ENCODE measurements at regions not wholly inside any gene's neighbourhood (a gene's known extent, or its start where the extent isn't known, plus 50 kb on each side); places are given as distances from the start of the nearest gene placed in this dataset.
A peak's percentile ranks its signal among the peaks of the same experiment; 100 is the strongest.

DNA sequence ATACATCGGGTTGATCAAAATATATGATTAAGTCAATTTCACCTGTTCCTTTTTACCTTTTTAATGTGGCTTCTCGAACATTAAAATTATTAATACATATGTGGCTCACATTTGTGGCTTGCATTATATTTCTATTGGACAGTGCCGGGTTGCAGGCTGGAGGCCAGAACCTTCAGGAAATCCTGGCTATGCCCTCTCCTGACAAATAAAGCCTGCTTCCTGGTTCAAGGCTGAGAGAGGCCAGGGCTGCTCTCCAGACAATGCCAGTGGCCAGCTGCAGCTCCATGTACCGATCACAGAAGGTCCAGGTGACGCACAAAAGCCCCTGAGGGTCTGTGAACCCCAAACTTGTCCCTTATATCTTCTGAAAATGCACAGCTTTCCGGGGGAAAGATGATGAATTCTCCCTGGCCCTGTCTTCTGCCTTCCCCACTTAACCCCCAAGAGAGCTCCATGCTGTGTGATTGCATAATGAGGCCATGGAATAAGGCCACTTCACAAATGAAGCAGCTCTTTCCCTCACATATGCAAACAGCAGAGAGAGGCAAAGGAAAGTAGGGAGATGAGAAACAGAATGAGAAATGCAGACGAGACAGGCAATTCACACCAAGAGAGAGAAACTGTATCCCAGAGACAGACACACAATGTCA is 241.2 kb downstream of the BCOR start:
- no peak for DNase-seq (ENCODE audit: low spot score)

DNA sequence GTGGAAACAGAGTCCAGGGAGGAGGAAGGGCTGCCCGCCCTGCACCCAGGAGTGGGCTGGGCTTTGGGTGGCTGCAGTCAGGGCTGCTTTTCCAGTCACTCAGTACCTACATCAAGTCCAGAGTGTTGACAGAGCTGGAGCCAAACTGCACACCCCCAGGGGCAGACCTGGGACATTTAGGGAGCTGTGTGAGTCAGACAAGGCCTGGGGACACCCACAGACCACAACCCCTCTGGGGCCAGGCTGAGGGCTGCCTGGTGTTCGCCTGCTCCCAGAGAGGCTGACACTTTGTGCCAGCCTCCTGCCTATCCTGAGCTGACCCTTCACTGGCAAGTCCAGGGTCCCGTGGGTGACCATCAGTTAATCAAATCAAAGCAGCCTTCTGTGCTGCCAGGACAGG is 240.0 kb downstream of the BCOR start:
- peak; percentile 7 for DNase-seq (ENCODE audit: low spot score)

DNA sequence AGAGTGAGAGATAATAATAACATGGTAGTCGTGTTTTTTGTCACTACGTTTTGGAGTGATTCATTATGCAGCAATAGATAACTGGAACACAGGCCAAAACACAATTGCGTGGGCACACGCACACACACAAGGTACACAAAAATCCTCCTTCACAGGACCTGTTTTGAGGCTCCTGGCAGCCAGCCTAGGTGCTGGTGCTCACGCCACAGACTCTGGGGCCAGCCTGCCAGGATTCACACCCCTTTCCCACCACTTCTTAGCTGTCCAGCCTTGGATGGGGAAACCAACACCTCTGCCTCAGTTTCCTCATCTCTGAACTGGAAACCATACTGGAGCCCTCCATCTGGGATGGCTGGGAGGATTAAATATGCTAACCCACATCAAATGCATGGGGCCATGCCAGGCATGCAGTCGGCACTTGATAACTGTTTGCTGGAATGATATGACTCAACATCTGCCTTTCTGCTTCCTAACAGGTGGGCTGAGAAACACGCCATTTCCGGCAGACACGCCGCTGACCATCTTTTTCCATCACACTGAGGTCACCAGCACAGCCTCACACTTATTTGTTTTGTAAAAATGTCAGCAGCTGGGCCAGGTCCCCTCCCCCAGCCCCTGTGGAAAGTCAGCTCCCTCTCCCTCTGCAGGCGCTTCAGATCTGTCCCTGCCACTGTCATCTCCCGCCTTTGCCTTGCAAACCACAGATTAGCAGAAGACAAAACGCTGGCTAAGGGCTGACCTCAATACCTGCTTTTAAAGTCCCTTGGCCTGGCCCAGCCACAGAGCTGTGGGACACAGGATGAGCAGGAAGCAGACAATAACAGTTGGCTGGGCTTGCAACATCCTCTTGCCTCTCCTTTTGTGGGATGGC is 237.5 kb downstream of the BCOR start:
- peak; percentile 79 for DNase-seq (ENCODE audit: low spot score)

DNA sequence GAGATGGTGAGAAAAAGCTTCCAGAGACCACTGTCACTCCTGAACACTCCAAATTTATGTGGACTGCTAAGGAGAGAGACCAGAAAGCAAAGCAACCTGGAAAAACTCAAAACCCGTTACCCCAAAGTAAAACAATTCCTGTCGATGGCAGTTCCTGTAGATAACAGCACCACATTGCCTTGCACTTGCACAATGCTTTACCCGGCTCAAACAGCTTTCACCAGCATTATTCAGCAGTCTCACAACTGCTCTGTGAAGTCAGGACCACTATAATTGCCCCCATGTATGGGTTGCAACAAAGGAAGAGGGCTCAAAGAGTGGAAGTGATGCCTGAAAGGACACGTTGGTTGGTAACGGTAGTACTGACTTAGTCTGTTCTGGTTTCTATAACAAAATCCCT is 234.8 kb downstream of the BCOR start:
- no peak for DNase-seq (ENCODE audit: low spot score)

DNA sequence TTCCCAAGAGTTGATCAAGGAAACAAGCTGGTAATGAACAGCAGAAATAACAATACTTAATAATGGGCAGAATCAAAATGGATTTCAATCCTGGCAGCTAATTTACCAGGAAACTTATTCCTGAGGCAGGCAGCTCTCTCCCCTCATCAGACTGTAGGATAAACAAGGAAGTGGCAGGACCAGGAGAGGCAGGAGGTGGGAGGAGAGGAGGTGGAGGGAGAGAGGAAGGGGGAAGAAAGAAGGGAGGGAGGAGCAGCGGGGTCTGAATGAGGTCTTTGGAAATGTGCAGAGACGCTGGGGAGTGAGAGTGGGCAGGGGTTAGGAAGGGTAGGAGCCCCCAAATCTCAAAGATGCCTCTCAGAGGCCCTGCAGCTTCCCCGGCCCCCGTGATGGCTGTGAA is 231.5 kb downstream of the BCOR start:
- no peak for DNase-seq (ENCODE audit: low spot score)

DNA sequence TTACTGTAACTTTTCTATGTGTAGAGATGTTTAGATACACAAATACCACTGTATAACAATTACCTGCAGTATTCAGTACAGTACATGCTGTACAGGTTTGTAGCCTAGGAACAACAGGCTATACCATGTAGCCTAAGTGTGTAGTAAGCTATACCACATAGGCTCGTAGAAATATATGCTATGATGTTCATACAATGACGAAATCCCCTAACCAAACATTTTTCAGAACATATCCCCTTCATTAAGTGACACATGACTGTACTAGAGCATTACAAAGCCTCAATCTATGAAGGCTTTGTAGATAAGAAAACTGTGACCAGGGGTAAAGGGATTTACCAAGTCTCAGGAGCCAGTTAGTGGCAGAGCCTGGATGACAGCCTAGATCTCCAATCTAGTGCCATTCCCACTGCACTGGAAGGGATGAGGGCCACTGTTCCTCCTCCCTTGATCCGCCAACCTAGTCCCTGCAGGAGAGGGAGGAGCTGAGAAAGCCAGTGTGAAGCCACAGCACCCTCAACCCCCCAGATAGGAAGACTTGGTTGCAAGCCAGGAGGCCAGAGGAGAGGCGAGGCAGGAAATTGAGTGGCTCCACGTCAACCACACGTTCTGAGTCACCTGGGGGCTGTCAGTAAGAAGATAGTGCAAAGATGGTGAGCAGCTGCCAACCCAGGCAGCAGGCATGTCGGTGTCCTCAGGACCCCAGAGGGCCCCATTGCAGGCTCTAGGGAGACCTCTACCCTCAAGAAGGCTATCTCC is 227.7 kb downstream of the BCOR start:
- DNase-seq (ENCODE audit: low spot score), result peak; percentile 80

DNA sequence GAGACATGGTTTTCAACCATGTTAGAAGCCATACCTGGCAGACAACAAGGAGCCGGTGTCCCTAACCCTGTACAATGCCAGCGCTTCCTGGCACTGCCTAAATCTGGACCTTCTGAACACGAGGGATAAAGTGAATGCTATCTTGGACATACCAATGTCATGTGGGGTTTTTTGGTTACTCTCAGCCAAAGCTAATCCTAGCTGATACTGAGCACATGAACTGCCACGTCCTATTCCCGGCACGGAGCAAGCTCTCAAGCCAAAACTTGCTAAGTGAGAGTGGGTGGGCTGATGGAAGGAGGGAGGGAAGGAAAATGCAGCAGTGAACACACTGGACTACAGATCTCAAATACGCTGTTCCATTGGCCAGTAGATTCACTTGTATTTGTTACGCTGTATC is 226.1 kb downstream of the BCOR start:
- DNase-seq (ENCODE audit: low spot score), result no peak

DNA sequence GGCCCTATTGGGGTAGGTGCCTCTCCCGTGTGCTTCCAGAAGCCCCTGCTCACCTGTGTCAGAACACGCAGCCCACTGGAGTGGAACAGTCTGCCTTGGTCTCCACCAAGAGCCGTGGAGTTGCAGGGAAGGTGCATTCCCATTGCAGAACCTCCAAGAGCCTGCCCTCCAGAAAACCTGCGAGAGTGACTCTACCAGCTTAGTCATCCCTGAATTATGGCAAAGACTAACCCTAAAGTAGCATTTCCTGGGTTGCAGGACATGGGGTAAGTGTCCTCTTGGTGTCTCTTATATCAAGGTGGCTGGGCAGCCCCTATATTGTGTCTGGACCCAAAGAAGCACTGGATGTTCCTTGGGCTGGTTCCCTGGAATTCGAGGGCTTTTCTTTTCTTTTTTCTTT is 224.6 kb downstream of the BCOR start:
- no peak for DNase-seq (ENCODE audit: low spot score)

DNA sequence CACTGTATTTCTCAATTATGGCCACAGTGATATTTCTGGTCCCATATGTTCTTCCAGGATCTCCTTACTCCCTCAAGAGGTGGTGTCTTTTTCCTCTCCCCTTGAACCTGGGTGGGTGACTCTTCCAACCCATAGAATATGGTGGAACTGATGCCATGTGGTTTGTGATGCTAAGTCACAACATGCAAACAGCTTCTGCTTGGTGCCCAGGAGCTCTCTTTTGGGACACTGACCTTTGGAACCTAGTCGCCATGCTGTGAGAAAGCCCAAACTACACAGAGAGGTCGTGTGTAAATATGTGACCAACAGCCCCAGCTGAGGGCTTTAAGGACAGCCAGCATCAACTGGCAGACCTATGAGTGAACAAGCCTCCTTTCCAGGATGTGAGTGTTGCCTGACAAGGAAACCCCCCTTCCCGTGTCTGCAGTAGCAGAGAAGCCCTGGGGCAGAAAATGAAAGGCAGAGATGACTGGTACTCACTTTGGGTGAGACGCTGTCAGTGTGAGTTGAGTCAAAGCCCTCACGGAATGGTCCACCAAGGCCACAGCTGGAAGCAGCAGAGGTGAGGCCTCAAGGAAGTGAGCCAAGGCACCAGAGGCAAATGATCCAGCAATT is 223.4 kb downstream of the BCOR start:
- peak; percentile 45 for DNase-seq (ENCODE audit: low spot score)

DNA sequence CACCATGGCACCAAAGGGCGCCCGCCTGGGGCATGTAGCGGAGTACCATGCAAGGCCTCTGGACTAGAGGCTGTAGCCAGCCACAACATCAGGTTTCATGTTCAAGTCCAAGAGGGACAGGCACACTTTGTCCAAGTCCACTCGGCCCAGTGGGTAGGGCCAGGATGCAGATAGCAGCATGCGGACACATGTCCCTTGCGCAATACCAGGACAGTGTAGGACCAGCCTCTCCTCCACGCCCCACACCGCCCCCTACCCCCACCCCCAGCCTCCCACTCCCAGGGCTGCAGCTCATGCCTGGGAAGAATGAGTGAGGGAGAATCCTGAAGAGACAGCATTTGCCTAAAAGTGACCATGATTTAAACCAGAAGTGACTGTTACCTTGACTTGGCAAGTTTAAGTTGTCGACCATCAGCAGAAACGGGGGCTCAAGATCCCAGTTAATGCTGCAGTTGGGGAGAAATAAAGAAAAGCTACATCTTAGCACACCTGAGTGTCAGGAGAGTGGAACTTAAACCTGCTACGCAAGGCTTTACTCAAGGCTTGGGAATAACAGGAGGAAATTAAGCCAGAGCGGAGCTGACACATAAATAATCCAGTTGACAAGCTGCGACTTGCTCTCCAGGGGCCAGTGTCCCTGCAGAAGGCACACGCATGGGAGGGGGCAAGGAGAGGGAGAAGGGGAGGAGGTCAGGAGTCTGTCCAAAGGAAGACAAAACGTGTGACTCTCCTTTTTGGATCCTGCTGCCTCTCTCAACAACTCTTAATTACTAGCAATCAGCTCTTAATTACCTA is 221.7 kb downstream of the BCOR start:
- DNase-seq (ENCODE audit: low spot score), result no peak

DNA sequence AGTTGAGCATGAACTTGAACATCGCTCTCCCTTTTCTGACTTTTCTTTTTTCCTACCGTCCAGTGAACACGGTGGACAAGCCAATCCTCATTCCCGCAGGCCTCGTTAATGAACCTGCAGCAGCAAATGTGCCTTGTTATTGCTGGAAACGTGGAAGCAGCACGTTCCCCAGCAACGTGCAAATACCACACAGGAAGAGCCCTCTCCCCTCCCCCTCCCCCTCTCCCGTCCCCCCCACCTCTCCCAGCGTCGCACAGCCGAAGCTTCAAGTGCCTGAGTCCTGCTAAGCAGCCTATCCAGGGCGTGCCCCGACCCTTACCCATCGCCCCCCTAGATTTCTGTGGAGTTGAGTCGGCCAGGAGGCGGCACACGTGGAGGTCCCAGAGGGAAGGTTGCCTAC is 219.9 kb downstream of the BCOR start:
- no peak for DNase-seq (ENCODE audit: low spot score)

DNA sequence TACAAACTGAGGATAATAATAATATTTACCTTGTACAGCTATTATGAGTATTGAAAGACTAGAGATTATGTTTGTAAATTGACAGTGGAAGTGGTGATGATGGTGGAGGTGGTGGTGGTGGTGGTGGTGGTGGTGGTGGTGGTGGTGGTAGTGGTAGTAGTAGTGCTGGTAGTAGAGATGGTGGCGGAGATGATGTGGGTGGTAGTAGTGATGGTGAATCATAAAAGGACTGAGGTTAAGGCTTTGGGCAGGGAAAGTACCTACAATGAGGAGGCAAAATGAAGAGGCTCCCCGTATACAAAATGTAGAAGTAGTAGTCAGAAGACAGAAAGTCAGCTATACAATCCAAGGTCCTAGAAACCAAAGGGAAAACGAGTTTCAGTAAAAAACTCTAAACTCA is 214.1 kb downstream of the BCOR start:
- DNase-seq (ENCODE audit: low spot score), result peak; percentile 43

DNA sequence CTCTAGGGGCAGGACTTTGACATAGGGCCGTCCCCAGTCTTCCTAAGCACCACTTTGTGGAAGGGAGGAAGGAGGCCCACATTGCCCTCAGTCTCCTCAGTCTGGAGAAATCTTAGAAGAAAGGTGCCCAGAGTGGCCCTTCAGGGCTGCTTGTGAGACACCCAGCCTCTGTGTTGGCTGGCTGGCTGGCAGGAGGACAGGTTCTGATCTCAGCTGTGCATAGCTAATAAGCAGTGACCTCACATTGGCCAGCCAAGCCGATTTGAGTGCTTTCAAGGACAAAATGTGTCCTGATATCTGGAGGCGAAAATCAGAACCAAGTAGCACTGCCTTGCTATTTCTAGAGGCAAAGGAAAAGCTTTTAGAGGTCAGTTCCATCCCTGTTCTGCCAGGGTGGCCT is 211.5 kb downstream of the BCOR start:
- DNase-seq (ENCODE audit: low spot score), result no peak

DNA sequence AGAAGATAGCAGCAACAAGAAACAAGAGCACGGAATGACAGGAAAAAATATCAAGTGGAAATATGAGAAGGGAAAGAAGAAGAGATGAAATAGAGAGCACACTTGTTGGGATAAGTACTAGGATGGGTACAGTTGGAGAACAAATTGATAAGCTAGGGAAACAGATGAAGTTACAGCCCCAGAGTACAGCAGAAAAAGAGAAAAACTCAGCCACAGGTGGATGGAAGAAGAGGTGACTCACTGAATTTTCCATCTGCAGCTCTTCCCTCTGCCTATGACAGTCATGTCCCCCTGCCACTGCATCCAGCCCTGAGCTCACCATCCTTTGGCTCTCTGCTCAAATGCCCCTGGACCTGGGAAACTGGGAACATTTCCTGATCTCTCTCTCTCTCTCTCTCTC is 209.0 kb downstream of the BCOR start:
- DNase-seq (ENCODE audit: low spot score), result no peak

DNA sequence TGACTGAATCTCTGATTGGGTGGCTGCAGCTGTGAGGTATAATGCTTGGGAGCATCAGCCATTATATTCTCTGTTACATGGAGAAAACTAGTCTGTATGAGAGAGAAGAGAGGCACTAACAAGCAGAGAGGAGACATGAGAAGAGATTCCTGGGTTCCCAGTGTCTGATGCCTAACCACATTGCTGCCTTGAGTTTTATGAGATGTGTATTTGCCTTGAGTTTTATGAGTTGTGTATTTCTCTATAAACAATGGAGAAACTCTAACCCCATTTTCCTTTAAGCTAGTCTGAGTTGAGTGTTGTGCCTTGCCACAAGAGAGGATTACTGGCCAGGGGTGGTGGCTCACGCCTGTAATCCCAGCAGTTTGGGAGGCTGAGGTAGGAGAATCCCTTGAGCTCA is 208.1 kb downstream of the BCOR start:
- DNase-seq (ENCODE audit: low spot score), result no peak

DNA sequence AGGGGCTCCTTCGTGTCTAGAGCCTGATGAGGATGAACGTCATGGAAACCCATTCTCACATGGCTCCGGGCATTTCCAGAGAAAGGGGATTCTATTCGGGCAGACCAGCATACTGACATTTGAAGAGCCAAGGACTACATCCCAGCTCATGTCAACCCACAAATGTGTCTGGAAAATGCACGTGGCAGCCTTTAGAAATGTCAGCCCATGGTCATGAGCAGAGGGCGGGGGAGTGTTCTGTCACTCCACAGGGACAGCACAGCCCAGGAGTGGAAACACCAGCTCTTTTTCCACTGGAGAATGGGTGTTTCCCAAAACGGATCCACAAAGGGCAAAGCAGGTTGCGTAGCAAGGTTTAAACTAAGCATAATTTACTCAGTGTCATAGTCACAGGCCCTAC is 207.0 kb downstream of the BCOR start:
- DNase-seq (ENCODE audit: low spot score), result no peak

DNA sequence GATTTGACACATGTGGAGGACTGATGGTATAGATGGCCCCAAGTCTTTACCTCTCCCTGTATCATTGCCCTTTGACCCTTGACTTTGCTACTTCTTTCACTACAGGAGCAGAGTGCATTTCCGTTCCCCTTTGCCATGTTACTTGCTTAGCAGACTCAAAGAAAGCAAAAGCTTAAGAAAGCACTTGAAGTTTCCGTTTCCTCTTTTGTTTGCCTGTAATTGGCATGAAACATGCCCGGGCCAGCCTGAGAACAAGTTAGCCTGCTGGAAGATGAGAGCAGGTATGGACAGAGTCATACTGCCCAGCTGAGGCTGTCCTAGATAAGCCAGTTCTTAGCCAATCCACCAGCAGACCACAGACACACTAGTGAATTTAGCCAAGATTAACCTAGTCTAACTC is 206.0 kb downstream of the BCOR start:
- peak; percentile 4 for DNase-seq (ENCODE audit: low spot score)

DNA sequence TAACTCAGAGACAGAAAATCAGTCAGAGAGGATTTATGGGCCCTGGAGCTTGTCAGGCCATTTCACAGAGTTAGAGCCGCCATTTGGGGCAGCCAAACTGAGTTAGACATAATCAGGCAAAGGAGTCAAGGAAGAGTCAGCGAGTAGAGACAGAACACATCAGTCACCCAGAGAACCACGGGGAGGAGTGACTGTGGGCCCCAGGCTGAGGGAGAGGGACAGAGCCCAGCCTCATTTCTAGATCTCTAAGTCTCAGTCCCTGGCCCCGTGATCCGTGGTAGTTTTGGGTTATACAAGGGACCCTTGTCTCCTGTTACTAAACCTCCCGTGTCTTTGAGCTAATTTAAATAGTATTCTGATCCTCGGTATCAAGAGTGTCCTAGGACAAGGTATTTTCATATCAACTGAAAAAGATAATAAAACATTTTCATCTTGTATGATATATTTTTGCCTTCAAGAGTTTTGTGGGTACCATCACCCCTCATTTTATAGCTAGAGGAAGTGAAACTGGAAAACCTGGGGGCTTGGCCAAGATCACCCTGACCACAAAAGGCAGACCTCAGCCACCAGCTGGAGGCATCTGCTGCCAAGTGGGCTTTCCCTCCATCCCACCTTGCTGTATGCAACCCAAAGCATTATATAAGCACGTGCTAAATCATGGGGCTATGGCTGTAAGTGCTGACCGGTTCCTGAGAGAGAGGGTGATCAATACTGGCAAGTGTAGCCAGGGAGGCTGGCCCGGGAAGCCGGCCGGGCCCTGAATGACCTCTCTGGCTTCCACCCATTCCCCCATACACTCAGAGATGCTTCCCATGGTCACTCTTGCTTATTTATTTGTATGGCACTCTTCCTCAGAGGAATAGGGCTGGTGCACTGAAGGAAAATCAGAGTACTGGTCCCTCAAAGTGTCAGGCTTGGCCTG is 204.1 kb downstream of the BCOR start:
- no peak for DNase-seq (ENCODE audit: low spot score)

DNA sequence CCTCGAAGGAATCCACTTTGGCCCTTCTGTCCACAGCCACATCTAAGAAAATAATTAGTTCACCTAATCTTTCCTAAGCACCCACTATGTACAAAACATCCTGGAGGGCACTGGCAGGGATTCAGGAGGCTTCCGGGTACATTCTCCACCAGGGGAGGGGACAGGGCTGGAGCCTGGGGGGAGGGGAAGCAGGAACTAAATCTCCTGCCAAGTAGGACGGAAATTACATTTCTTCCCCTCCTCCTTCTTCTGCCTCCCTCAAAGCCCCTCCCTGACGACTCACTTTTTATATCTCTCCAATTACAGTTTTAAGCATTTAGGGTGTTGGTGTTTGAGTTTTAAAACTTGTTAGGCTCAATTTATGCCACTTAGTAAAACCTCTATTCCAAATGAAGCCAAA is 203.1 kb downstream of the BCOR start:
- no peak for DNase-seq (ENCODE audit: low spot score)

DNA sequence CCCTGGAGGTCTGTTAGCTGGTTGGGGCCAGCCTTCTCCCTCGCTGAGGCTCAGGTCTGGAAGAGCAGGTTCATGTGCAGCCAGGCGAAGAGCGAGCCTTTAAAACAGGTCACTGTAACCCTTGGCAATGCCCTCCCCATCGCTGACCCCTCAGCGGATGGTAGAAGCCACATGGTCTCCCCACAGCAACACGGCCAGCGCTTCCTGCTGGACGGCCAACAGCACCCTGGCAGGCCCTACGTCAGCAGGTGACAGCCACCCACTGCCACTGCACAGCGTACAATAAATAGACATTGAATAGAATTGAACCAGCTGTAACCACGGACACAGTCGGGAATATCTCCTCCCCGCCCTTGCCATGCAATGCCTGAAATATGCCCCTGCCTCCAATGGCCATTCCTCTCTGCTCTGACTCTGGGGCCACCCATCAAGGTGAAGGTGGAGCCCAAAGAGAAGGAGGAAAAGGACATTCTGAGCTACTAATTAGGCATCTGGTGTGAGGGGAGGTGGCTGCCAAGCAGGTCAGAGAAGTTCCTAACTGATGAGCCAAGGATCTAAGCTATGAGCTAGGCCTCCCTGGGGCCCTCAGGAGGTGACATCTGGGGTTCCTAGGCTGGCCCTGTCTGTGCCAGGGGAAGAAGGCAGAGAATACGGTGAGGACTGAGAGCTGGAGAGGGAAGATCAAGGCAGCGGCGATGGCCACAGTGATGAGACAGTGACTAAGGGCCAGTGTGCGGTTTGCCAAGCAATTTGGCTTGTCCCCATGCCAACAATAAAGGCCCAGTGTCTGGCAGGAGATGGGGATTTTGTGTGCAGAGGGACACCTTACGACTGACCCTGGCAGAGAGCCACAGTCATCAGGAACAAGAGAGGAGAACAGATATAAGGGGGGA is 202.3 kb downstream of the BCOR start:
- no peak for DNase-seq (ENCODE audit: low spot score)
